H9 (cell line): ENCODE measurements at regions not wholly inside any gene's neighbourhood (a gene's known extent, or its start where the extent isn't known, plus 50 kb on each side); places are given as distances from the start of the nearest gene placed in this dataset.
"Not testable (repeated sequence)": the region's sequence is repeated elsewhere in the genome, so short reads cannot be mapped to it uniquely, and the experiment has no call there.

Experiments
- DNase-seq: peaks from one replicate; pipeline ENCODE4 v3.0.0-alpha.2; 2017
- H2AFZ ChIP-seq: one replicate; pipeline ENCODE4 v1.6.1; 2013; ENCODE audit warnings: mild to moderate bottlenecking, low read length, control low read depth, moderate library complexity
- H2AK5ac ChIP-seq: 2 replicates; pipeline ENCODE4 v1.6.1; 2013; ENCODE audit warnings: low read length, control low read depth, mixed read lengths; ENCODE audit not compliant: insufficient read length
- H2BK120ac ChIP-seq: one replicate; pipeline ENCODE4 v1.6.1; 2013; ENCODE audit warnings: low read depth, mild to moderate bottlenecking, low read length, control low read depth, inconsistent platforms; ENCODE audit not compliant: poor library complexity, severe bottlenecking
- H2BK12ac ChIP-seq: 2 replicates; pipeline ENCODE4 v1.6.1; 2013; ENCODE audit warnings: low read length, control low read depth, mixed read lengths, low read depth; ENCODE audit not compliant: insufficient read length
- H2BK15ac ChIP-seq: 2 replicates; pipeline ENCODE4 v1.6.1; 2013; ENCODE audit warnings: low read depth, low read length, control low read depth
- H2BK20ac ChIP-seq: one replicate; pipeline ENCODE4 v1.6.1; 2013; ENCODE audit warnings: low read depth, mild to moderate bottlenecking, low read length, control low read depth, inconsistent platforms; ENCODE audit not compliant: poor library complexity, severe bottlenecking
- H2BK5ac ChIP-seq: 2 replicates; pipeline ENCODE4 v1.6.1; 2013; ENCODE audit warnings: low read length, control low read depth, mixed read lengths; ENCODE audit not compliant: insufficient read length
- H3K14ac ChIP-seq: 2 replicates; pipeline ENCODE4 v1.6.1; 2013; ENCODE audit warnings: low read length, control low read depth; ENCODE audit not compliant: insufficient read depth
- H3K18ac ChIP-seq: 2 replicates; pipeline ENCODE4 v1.6.1; 2013; ENCODE audit warnings: low read depth, mild to moderate bottlenecking, mixed read lengths, low read length, control low read depth; ENCODE audit not compliant: insufficient read length
- H3K23ac ChIP-seq: 2 replicates; pipeline ENCODE4 v1.6.1; 2013; ENCODE audit warnings: low read length, control low read depth, mixed read lengths, low read depth; ENCODE audit not compliant: insufficient read length
- H3K23me2 ChIP-seq: 2 replicates; pipeline ENCODE4 v1.6.1; 2013; ENCODE audit warnings: low read depth, mild to moderate bottlenecking, mixed read lengths, low read length, control low read depth; ENCODE audit not compliant: insufficient read length, poor library complexity, severe bottlenecking
- H3K27ac ChIP-seq: 2 replicates; pipeline ENCODE4 v1.5.1; 2013; ENCODE audit warnings: low read length, control low read depth, mixed read lengths, low read depth; ENCODE audit not compliant: insufficient read length
- H3K27me3 ChIP-seq: 2 replicates; pipeline ENCODE4 v1.6.1; 2013; ENCODE audit warnings: low read length, control low read depth, inconsistent platforms; ENCODE audit not compliant: insufficient read depth
- H3K4ac ChIP-seq: 2 replicates; pipeline ENCODE4 v1.6.1; 2013; ENCODE audit warnings: low read depth, mild to moderate bottlenecking, control low read depth, inconsistent platforms, low read length, moderate library complexity
- H3K4me1 ChIP-seq: 2 replicates; pipeline ENCODE4 v1.6.1; 2013; ENCODE audit warnings: low read length, control low read depth, inconsistent platforms; ENCODE audit not compliant: insufficient read depth
- H3K4me2 ChIP-seq: 2 replicates; pipeline ENCODE4 v1.6.1; 2013; ENCODE audit warnings: low read length, control low read depth, mixed read lengths; ENCODE audit not compliant: insufficient read length, insufficient read depth
- H3K56ac ChIP-seq: 2 replicates; pipeline ENCODE4 v1.6.1; 2013; ENCODE audit warnings: low read depth, mild to moderate bottlenecking, mixed read lengths, low read length, control low read depth; ENCODE audit not compliant: insufficient read length
- H3K79me1 ChIP-seq: 2 replicates; pipeline ENCODE4 v1.6.1; 2013; ENCODE audit warnings: low read depth, mild to moderate bottlenecking, moderate library complexity, low read length, control low read depth, inconsistent platforms; ENCODE audit not compliant: insufficient read depth, poor library complexity, severe bottlenecking
- H3K79me2 ChIP-seq: 2 replicates; pipeline ENCODE4 v1.6.1; 2013; ENCODE audit warnings: low read length, control low read depth, inconsistent platforms; ENCODE audit not compliant: insufficient read depth
- H3K9ac ChIP-seq: 2 replicates; pipeline ENCODE4 v1.6.1; 2013; ENCODE audit warnings: low read length, control low read depth, mixed read lengths; ENCODE audit not compliant: insufficient read length; ENCODE audit errors: extremely low read depth
- H3K9me3 ChIP-seq: one replicate; pipeline ENCODE4 v1.6.1; 2013; ENCODE audit warnings: low read depth, low read length, inconsistent platforms; ENCODE audit not compliant: control insufficient read depth
- H3T11ph ChIP-seq: one replicate; pipeline ENCODE4 v1.6.1; 2013; ENCODE audit warnings: mild to moderate bottlenecking, low read length, control low read depth, inconsistent platforms
- H4K20me1 ChIP-seq: one replicate; pipeline ENCODE4 v1.6.1; 2013; ENCODE audit not compliant: control insufficient read depth, insufficient read length, insufficient read depth
- H4K5ac ChIP-seq: 2 replicates; pipeline ENCODE4 v1.6.1; 2013; ENCODE audit warnings: low read depth, mild to moderate bottlenecking, mixed read lengths, low read length, control low read depth; ENCODE audit not compliant: insufficient read length
- H4K8ac ChIP-seq: replicated peaks from 2 replicates; pipeline ENCODE4 v1.6.1; 2013; ENCODE audit warnings: low read length, control low read depth, mixed read lengths, low read depth; ENCODE audit not compliant: insufficient read length
- H4K91ac ChIP-seq: 2 replicates; pipeline ENCODE4 v1.6.1; 2013; ENCODE audit warnings: low read depth, mild to moderate bottlenecking, moderate library complexity, mixed read lengths, low read length, control low read depth; ENCODE audit not compliant: insufficient read length
- H3K27ac Mint-ChIP-seq, 3 experiments: 2 replicates in 2 of 3; 3 replicates in 1 of 3; pipeline ENCODE4 v1.8.0; 2020 to 2021; ENCODE audit warnings: mixed read lengths in 3 of 3, mild to moderate bottlenecking in 1 of 3, moderate library complexity in 1 of 3
- H3K27me3 Mint-ChIP-seq: 2 replicates; pipeline ENCODE4 v1.8.0; 2021; ENCODE audit warnings: low read depth, mild to moderate bottlenecking, moderate library complexity, mixed read lengths
- H3K36me3 Mint-ChIP-seq, 3 experiments: 2 replicates in 2 of 3; 3 replicates in 1 of 3; pipeline ENCODE4 v1.8.0; 2020 to 2021; ENCODE audit warnings: low read depth in 3 of 3, mixed read lengths in 3 of 3; ENCODE audit not compliant: insufficient read depth in 1 of 3
- H3K4me1 Mint-ChIP-seq, 2 experiments: 2 replicates each; pipeline ENCODE4 v1.8.0; 2020; ENCODE audit warnings: mixed read lengths in 2 of 2
- H3K4me3 Mint-ChIP-seq, 2 experiments: 2 replicates in 1 of 2; 3 replicates in 1 of 2; pipeline ENCODE4 v1.8.0; 2020 to 2021; ENCODE audit warnings: mild to moderate bottlenecking in 2 of 2, mixed read lengths in 2 of 2, moderate library complexity in 1 of 2
- H3K9me3 Mint-ChIP-seq, 2 experiments: 2 replicates in 1 of 2; 3 replicates in 1 of 2; pipeline ENCODE4 v1.8.0; 2020; ENCODE audit warnings: mild to moderate bottlenecking in 2 of 2, mixed read lengths in 2 of 2, moderate library complexity in 1 of 2
- WGBS: extraction: QIAGEN DNeasy Blood & Tissue Kit; methylation state at CpG from one replicate; pipeline ENCODE4 v1.1.7; 2013; ENCODE audit warnings: missing lambda C conversion rate, low lambda C conversion rate, mixed read lengths; ENCODE audit not compliant: insufficient read length; ENCODE audit errors: extremely low coverage; 5-methylcytosine and 5-hydroxymethylcytosine counted together
- TF ChIP-seq, protein P1 (sequence below): fragments of 200-600 bp; sonication (generic); conservative IDR thresholded peaks from 3 replicates; pipeline ENCODE4 v1.8.0; 2021; ENCODE audit warnings: antibody characterized with exemption, mild to moderate bottlenecking

DNA sequence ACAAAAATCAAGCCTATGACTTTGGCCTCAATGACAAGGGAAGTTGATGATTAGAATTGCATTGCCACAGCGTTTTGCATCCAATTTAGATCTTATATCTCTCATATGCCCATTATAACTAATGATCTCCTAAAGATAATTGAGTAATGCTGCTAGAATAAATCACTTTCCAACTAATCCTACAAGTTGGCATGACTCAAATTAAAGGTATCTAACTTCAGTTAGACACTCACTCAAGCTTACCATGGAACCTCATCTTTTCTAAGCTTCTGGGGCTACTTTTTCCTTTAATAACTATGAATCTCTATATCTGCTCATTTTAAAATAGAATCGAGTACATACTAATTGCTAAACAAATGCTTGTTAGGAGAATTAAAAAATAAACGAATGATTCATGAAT is 427.8 kb downstream of the BTG1 start:
- no CpG with 5 or more reads among the region's 3 CpGs for WGBS
- Mint-ChIP-seq H3K4me3 (no peak overlapping the region), H3K9me3 (no peaks in the 10 kb centered on the region), H3K27me3 (no peaks in the 10 kb centered on the region; the same call in none of the 2 replicates), H3K4me1 (peaks cover 0 to 5% of the 10 kb centered on the region in 2 experiments; a peak in 3 of 4 replicates), H3K36me3 (no peaks in the 10 kb centered on the region), H3K27ac (no peak overlapping the region)
- H4K8ac ChIP-seq: no peak overlapping the region
- no peak overlapping the region for H3K23ac ChIP-seq
- no peak overlapping the region for H2BK5ac ChIP-seq
- no peak overlapping the region for H3K14ac ChIP-seq
- no peak overlapping the region for H2BK15ac ChIP-seq
- no peak overlapping the region for H4K91ac ChIP-seq
- H2AFZ ChIP-seq: no peak overlapping the region
- H3K9me3 ChIP-seq: no peaks in the 10 kb centered on the region
- H4K20me1 ChIP-seq: no peaks in the 10 kb centered on the region
- H2BK20ac ChIP-seq: no peak overlapping the region
- no peaks in the 10 kb centered on the region for H3K23me2 ChIP-seq
- H3T11ph ChIP-seq: no peak overlapping the region
- no peaks in the 10 kb centered on the region for H3K4me1 ChIP-seq
- H3K27ac ChIP-seq: no peak overlapping the region
- H3K18ac ChIP-seq: no peak overlapping the region
- H3K4ac ChIP-seq: no peak overlapping the region
- H3K27me3 ChIP-seq: no peaks in the 10 kb centered on the region
- no peaks in the 10 kb centered on the region for H3K79me2 ChIP-seq
- H3K56ac ChIP-seq: no peak overlapping the region
- TF ChIP-seq, protein P1, sequence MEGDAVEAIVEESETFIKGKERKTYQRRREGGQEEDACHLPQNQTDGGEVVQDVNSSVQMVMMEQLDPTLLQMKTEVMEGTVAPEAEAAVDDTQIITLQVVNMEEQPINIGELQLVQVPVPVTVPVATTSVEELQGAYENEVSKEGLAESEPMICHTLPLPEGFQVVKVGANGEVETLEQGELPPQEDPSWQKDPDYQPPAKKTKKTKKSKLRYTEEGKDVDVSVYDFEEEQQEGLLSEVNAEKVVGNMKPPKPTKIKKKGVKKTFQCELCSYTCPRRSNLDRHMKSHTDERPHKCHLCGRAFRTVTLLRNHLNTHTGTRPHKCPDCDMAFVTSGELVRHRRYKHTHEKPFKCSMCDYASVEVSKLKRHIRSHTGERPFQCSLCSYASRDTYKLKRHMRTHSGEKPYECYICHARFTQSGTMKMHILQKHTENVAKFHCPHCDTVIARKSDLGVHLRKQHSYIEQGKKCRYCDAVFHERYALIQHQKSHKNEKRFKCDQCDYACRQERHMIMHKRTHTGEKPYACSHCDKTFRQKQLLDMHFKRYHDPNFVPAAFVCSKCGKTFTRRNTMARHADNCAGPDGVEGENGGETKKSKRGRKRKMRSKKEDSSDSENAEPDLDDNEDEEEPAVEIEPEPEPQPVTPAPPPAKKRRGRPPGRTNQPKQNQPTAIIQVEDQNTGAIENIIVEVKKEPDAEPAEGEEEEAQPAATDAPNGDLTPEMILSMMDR: no peak
- DNase-seq: no peak
- no peak overlapping the region for H2BK12ac ChIP-seq
- H4K5ac ChIP-seq: no peak overlapping the region
- no peak overlapping the region for H2BK120ac ChIP-seq
- no peak overlapping the region for H3K4me2 ChIP-seq
- H2AK5ac ChIP-seq: no peak overlapping the region
- H3K9ac ChIP-seq: no peak overlapping the region
- H3K79me1 ChIP-seq: no peaks in the 10 kb centered on the region

GRCh38 chr12:91711925-91712324 is 433.7 kb downstream of the BTG1 start:
- H4K5ac ChIP-seq, H4K8ac ChIP-seq, H3K27me3 ChIP-seq, H3K23ac ChIP-seq, H3K23me2 ChIP-seq, H3K4me1 Mint-ChIP-seq, H3K36me3 Mint-ChIP-seq, H2BK120ac ChIP-seq, H3K27ac Mint-ChIP-seq, H2AFZ ChIP-seq, H2BK20ac ChIP-seq, H3K4me3 Mint-ChIP-seq, H3K79me1 ChIP-seq, H3K18ac ChIP-seq, H3K9me3 Mint-ChIP-seq, H3K4ac ChIP-seq, H3K27ac ChIP-seq, H3K4me1 ChIP-seq, H3K56ac ChIP-seq, H2AK5ac ChIP-seq, H3K9ac ChIP-seq, H3K9me3 ChIP-seq, H3K27me3 Mint-ChIP-seq, H4K91ac ChIP-seq, H3K4me2 ChIP-seq, H2BK12ac ChIP-seq, DNase-seq, H3K79me2 ChIP-seq, H3K14ac ChIP-seq, H2BK5ac ChIP-seq, H3T11ph ChIP-seq, H2BK15ac ChIP-seq, H4K20me1 ChIP-seq: not testable (repeated sequence)
- WGBS: no CpG with 5 or more reads among the region's 2 CpGs
